Mesenchymal stem cell (in vitro differentiated cells and primary cell): ENCODE measurements at regions not wholly inside any gene's neighbourhood (a gene's known extent, or its start where the extent isn't known, plus 50 kb on each side); places are given as distances from the start of the nearest gene placed in this dataset.
"Not testable (repeated sequence)": the region's sequence is repeated elsewhere in the genome, so short reads cannot be mapped to it uniquely, and the experiment has no call there.

Experiments used
- DNase-seq: peaks from one replicate; pipeline ENCODE4 v3.0.0-alpha.2; 2013
- H2AFZ ChIP-seq: one replicate; pipeline ENCODE4 v1.6.1; 2013; ENCODE audit warnings: low read depth, mild to moderate bottlenecking, control low read depth, inconsistent platforms, low read length, moderate library complexity
- H2AK5ac ChIP-seq: 2 replicates; pipeline ENCODE4 v1.6.1; 2013; ENCODE audit warnings: low read length, moderate library complexity, mild to moderate bottlenecking, inconsistent platforms; ENCODE audit not compliant: severe bottlenecking
- H2BK120ac ChIP-seq: one replicate; pipeline ENCODE4 v1.6.1; 2013; ENCODE audit warnings: low read depth, mild to moderate bottlenecking, inconsistent platforms, low read length, moderate library complexity
- H2BK12ac ChIP-seq, 2 experiments: one replicate each; pipeline ENCODE4 v1.6.1; 2013; ENCODE audit warnings: inconsistent platforms in 2 of 2, low read length in 2 of 2, mild to moderate bottlenecking in 2 of 2, moderate library complexity in 2 of 2, control low read depth in 1 of 2
- H2BK15ac ChIP-seq: one replicate; pipeline ENCODE4 v1.6.1; 2013; ENCODE audit warnings: mild to moderate bottlenecking, low read depth, inconsistent platforms; ENCODE audit not compliant: poor library complexity, severe bottlenecking
- H2BK5ac ChIP-seq: 2 replicates; pipeline ENCODE4 v1.6.1; 2013; ENCODE audit warnings: low read depth, mild to moderate bottlenecking, low read length, control low read depth, inconsistent platforms; ENCODE audit not compliant: poor library complexity, severe bottlenecking
- H3K14ac ChIP-seq, 2 experiments: one replicate each; pipeline ENCODE4 v1.6.1; 2013; ENCODE audit warnings: inconsistent platforms in 2 of 2, low read length in 2 of 2, control low read depth in 1 of 2, mild to moderate bottlenecking in 1 of 2, moderate library complexity in 1 of 2
- H3K18ac ChIP-seq, 2 experiments: one replicate each; pipeline ENCODE4 v1.6.1; 2013; ENCODE audit warnings: inconsistent platforms in 2 of 2, low read length in 2 of 2, control low read depth in 1 of 2, low read depth in 1 of 2, mild to moderate bottlenecking in 1 of 2
- H3K23ac ChIP-seq, 2 experiments: one replicate each; pipeline ENCODE4 v1.6.1; 2013; ENCODE audit warnings: inconsistent platforms in 2 of 2, low read length in 2 of 2, mild to moderate bottlenecking in 2 of 2, moderate library complexity in 2 of 2, control low read depth in 1 of 2
- H3K27ac ChIP-seq: 2 replicates; pipeline ENCODE4 v1.5.1; 2013; ENCODE audit warnings: mild to moderate bottlenecking, moderate library complexity, low read length, control low read depth, inconsistent platforms; ENCODE audit not compliant: poor library complexity, severe bottlenecking
- H3K27me3 ChIP-seq, 2 experiments: 2 replicates each; pipeline versions ENCODE4 v1.6.1 to v1.7.0; 2013; ENCODE audit warnings: low read length in 2 of 2, mild to moderate bottlenecking in 2 of 2, moderate library complexity in 2 of 2, control low read depth in 1 of 2, inconsistent platforms in 1 of 2; ENCODE audit not compliant: control insufficient read depth in 1 of 2, insufficient read depth in 1 of 2
- H3K36me3 ChIP-seq, 2 experiments: 2 replicates each; pipeline versions ENCODE4 v1.6.1 to v1.7.0; 2013; ENCODE audit warnings: low read length in 2 of 2, control low read depth in 1 of 2, inconsistent platforms in 1 of 2, low read depth in 1 of 2, mild to moderate bottlenecking in 1 of 2; ENCODE audit not compliant: insufficient read depth in 2 of 2, control insufficient read depth in 1 of 2
- H3K4ac ChIP-seq, 2 experiments: one replicate each; pipeline ENCODE4 v1.6.1; 2013; ENCODE audit warnings: inconsistent platforms in 2 of 2, low read length in 2 of 2, mild to moderate bottlenecking in 2 of 2, moderate library complexity in 2 of 2, control low read depth in 1 of 2, low read depth in 1 of 2
- H3K4me1 ChIP-seq: 2 replicates; pipeline ENCODE4 v1.6.1; 2013; ENCODE audit warnings: low read depth, low read length, control low read depth; ENCODE audit not compliant: control insufficient read depth, insufficient read depth
- H3K4me2 ChIP-seq: 2 replicates; pipeline ENCODE4 v1.6.1; 2013; ENCODE audit warnings: low read length, mild to moderate bottlenecking, inconsistent platforms; ENCODE audit not compliant: poor library complexity, severe bottlenecking
- H3K4me3 ChIP-seq, 2 experiments: 2 replicates each; pipeline versions ENCODE4 v1.5.1 to v1.7.0; 2013; ENCODE audit warnings: low read length in 2 of 2, mild to moderate bottlenecking in 2 of 2, control low read depth in 1 of 2, low read depth in 1 of 2; ENCODE audit not compliant: insufficient read depth in 1 of 2
- H3K79me1 ChIP-seq: replicated peaks from 2 replicates; pipeline ENCODE4 v1.6.1; 2013; ENCODE audit warnings: mild to moderate bottlenecking, control low read depth, low read length, inconsistent platforms; ENCODE audit not compliant: poor library complexity, severe bottlenecking
- H3K9ac ChIP-seq: 2 replicates; pipeline ENCODE4 v1.7.0; 2013; ENCODE audit warnings: mild to moderate bottlenecking, low read length, moderate library complexity
- H3K9me3 ChIP-seq: 2 replicates; pipeline ENCODE4 v1.7.0; 2013; ENCODE audit warnings: mild to moderate bottlenecking, low read length; ENCODE audit not compliant: control insufficient read depth
- H4K8ac ChIP-seq: one replicate; pipeline ENCODE4 v1.6.1; 2013; ENCODE audit warnings: inconsistent platforms, mild to moderate bottlenecking, low read length, moderate library complexity
- H4K91ac ChIP-seq: one replicate; pipeline ENCODE4 v1.6.1; 2013; ENCODE audit warnings: mild to moderate bottlenecking, low read length, inconsistent platforms
- WGBS: methylation state at CpG from one replicate; pipeline ENCODE4 v1.1.7; 2013; ENCODE audit warnings: mixed read lengths; 5-methylcytosine and 5-hydroxymethylcytosine counted together

GRCh38 chr2:150674283-150674682 is 186.8 kb upstream of the RND3 start:
- H3K4me1 ChIP-seq, result no peaks in the 10 kb centered on the region
- no peak overlapping the region for H3K4me2 ChIP-seq
- H3K4me3 ChIP-seq, result no peak overlapping the region
- H2BK120ac ChIP-seq, result no peak overlapping the region
- no peak overlapping the region for H4K91ac ChIP-seq
- no peak overlapping the region for H3K18ac ChIP-seq
- H2AFZ ChIP-seq, result no peak overlapping the region
- no peak overlapping the region for H3K14ac ChIP-seq
- no peaks in the 10 kb centered on the region for H3K79me1 ChIP-seq
- H3K36me3 ChIP-seq, result no peaks in the 10 kb centered on the region
- no peak overlapping the region for H2BK15ac ChIP-seq
- H3K27ac ChIP-seq, result no peak overlapping the region
- no peak overlapping the region for H3K4ac ChIP-seq
- no peaks in the 10 kb centered on the region for H3K27me3 ChIP-seq
- no peak overlapping the region for H2BK12ac ChIP-seq
- H3K23ac ChIP-seq, result no peak overlapping the region
- H3K9me3 ChIP-seq, result no peaks in the 10 kb centered on the region
- H2BK5ac ChIP-seq, result no peak overlapping the region
- WGBS, result 100% methylated on average over 1 of the region's 3 CpGs
- no peak overlapping the region for H2AK5ac ChIP-seq
- peak overlapping the region; percentile 74 for H3K9ac ChIP-seq
- DNase-seq, result no peak
- no peak overlapping the region for H4K8ac ChIP-seq

GRCh38 chr2:150672311-150672710 is 184.8 kb upstream of the RND3 start:
- WGBS, result no CpG with 5 or more reads among the region's 2 CpGs
- no peaks in the 10 kb centered on the region for H3K9me3 ChIP-seq
- H4K91ac ChIP-seq, result no peak overlapping the region
- no peak overlapping the region for H2AFZ ChIP-seq
- no peak overlapping the region for H2BK15ac ChIP-seq
- peak; percentile 48 for DNase-seq
- no peak overlapping the region for H3K27ac ChIP-seq
- H3K27me3 ChIP-seq, result no peaks in the 10 kb centered on the region
- H3K36me3 ChIP-seq, result no peaks in the 10 kb centered on the region
- H3K4ac ChIP-seq, result no peak overlapping the region
- no peak overlapping the region for H3K23ac ChIP-seq
- peak overlapping the region; percentile 35 for H3K9ac ChIP-seq
- no peak overlapping the region for H3K14ac ChIP-seq
- no peak overlapping the region for H2AK5ac ChIP-seq
- no peak overlapping the region for H3K4me2 ChIP-seq
- no peak overlapping the region for H4K8ac ChIP-seq
- no peak overlapping the region for H3K18ac ChIP-seq
- no peak overlapping the region for H3K4me3 ChIP-seq
- no peak overlapping the region for H2BK12ac ChIP-seq
- H3K79me1 ChIP-seq, result no peaks in the 10 kb centered on the region
- no peak overlapping the region for H2BK120ac ChIP-seq
- H2BK5ac ChIP-seq, result peak overlapping the region; percentile 31
- H3K4me1 ChIP-seq, result no peaks in the 10 kb centered on the region

- H3K36me3 ChIP-seq, result no peaks in the 10 kb centered on the region
- no peak overlapping the region for H3K23ac ChIP-seq
- no peak overlapping the region for H3K4ac ChIP-seq
- no peak overlapping the region for H2BK15ac ChIP-seq
- H2AK5ac ChIP-seq, result no peak overlapping the region
- H3K18ac ChIP-seq, result no peak overlapping the region
- H3K27me3 ChIP-seq, result no peaks in the 10 kb centered on the region
- H3K9ac ChIP-seq, result no peak overlapping the region
- H2BK12ac ChIP-seq, result no peak overlapping the region
- no peak overlapping the region for H2BK5ac ChIP-seq
- H3K4me3 ChIP-seq, result no peak overlapping the region
- no peak for DNase-seq
- no peaks in the 10 kb centered on the region for H3K9me3 ChIP-seq
- WGBS, result 100% methylated on average over 3 of the region's 3 CpGs
- H3K79me1 ChIP-seq, result no peaks in the 10 kb centered on the region
- no peak overlapping the region for H2AFZ ChIP-seq
- H4K8ac ChIP-seq, result no peak overlapping the region
- no peak overlapping the region for H2BK120ac ChIP-seq
- H4K91ac ChIP-seq, result no peak overlapping the region
- no peaks in the 10 kb centered on the region for H3K4me1 ChIP-seq
- no peak overlapping the region for H3K14ac ChIP-seq
- H3K27ac ChIP-seq, result no peak overlapping the region
- H3K4me2 ChIP-seq, result no peak overlapping the region
These were observed 182.0 kb upstream of the RND3 start for GRCh38 chr2:150669492-150669891.

- H3K23ac ChIP-seq, H4K8ac ChIP-seq, H3K27ac ChIP-seq, H3K4ac ChIP-seq, H3K18ac ChIP-seq, H3K9ac ChIP-seq, H3K36me3 ChIP-seq, H3K14ac ChIP-seq, H2BK15ac ChIP-seq, H3K27me3 ChIP-seq, H2BK12ac ChIP-seq, H3K9me3 ChIP-seq, H2BK5ac ChIP-seq, H3K79me1 ChIP-seq, H2AFZ ChIP-seq, H2BK120ac ChIP-seq, H2AK5ac ChIP-seq, H3K4me3 ChIP-seq, H3K4me1 ChIP-seq, H3K4me2 ChIP-seq, H4K91ac ChIP-seq, DNase-seq: not testable (repeated sequence)
These were observed 179.6 kb upstream of the RND3 start for GRCh38 chr2:150667039-150667438.
